ENCODE measurements at regions not wholly inside any gene's neighbourhood (a gene's known extent, or its start where the extent isn't known, plus 50 kb on each side); places are given as distances from the start of the nearest gene placed in this dataset.

- no peak overlapping the region for H3K9ac ChIP-seq
- no peak overlapping the region for H3K4me2 ChIP-seq (ENCODE audit: low read length)
- no peak for TF ChIP-seq CTCF (IDR thresholded peaks at IDR 0.05)
- no peaks in the 10 kb centered on the region for H3K4me1 ChIP-seq
- H3K36me3 ChIP-seq (ENCODE audit: control insufficient read depth, insufficient read depth, low read length) = no peaks in the 10 kb centered on the region
- no peaks in the 10 kb centered on the region for H3K9me3 ChIP-seq (ENCODE audit: control insufficient read depth, low read length)
- H3K27me3 ChIP-seq (ENCODE audit: control insufficient read depth, insufficient read depth, low read length) = no peaks in the 10 kb centered on the region
- no peak overlapping the region for H3K4me3 ChIP-seq (ENCODE audit: low read depth, low read length)
- H3K27ac ChIP-seq = no peak overlapping the region
- H3K79me2 ChIP-seq = no peaks in the 10 kb centered on the region
- no peak overlapping the region for H2AFZ ChIP-seq
Measured at GRCh38 chr6:3536901-3537300, 80.1 kb upstream of the SLC22A23 start.

DNA sequence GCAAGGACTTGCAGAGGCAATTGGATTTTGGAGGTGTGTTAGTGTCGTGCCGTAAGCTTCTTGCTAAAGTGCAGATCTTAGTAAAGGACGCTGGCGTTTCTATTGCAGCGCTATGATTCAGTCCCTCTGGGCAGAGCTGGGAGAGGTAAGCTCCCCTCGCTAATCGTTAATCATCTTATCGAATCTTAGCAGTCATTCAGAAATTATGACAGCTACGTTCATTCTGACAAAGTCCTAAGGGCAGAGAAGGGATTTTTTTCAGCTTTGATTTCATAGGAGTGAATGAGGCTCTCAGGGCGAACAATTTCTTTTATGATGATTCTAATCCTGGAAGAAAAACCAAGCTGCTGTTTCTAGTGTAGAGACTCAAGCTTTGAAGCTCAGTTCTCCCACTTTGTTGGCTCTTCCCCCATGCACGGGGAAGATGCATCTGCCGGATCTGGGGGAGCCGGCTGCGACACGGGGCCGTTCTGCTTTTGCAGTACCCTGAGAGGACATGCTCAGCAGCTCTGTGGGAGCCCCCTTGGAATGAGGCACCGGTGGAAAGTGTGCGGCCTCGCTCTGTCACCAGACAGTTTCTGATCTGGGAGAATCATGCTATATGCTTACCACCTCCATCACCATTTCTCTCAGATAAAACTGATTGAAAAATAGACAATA lies 79.1 kb upstream of the SLC22A23 start:
- Histone ChIP-seq H3K4me3 (ENCODE audit: low read depth, low read length) (no peak overlapping the region), H3K79me2 (no peaks in the 10 kb centered on the region), H3K9ac (no peak overlapping the region), H3K27ac (no peak overlapping the region), H3K36me3 (ENCODE audit: control insufficient read depth, insufficient read depth, low read length) (no peaks in the 10 kb centered on the region), H2AFZ (no peak overlapping the region), H3K4me2 (ENCODE audit: low read length) (no peak overlapping the region), H3K4me1 (no peaks in the 10 kb centered on the region), H3K9me3 (ENCODE audit: control insufficient read depth, low read length) (no peaks in the 10 kb centered on the region), H3K27me3 (ENCODE audit: control insufficient read depth, insufficient read depth, low read length) (no peaks in the 10 kb centered on the region)
- TF ChIP-seq CTCF (IDR thresholded peaks at IDR 0.05) = no peak

DNA sequence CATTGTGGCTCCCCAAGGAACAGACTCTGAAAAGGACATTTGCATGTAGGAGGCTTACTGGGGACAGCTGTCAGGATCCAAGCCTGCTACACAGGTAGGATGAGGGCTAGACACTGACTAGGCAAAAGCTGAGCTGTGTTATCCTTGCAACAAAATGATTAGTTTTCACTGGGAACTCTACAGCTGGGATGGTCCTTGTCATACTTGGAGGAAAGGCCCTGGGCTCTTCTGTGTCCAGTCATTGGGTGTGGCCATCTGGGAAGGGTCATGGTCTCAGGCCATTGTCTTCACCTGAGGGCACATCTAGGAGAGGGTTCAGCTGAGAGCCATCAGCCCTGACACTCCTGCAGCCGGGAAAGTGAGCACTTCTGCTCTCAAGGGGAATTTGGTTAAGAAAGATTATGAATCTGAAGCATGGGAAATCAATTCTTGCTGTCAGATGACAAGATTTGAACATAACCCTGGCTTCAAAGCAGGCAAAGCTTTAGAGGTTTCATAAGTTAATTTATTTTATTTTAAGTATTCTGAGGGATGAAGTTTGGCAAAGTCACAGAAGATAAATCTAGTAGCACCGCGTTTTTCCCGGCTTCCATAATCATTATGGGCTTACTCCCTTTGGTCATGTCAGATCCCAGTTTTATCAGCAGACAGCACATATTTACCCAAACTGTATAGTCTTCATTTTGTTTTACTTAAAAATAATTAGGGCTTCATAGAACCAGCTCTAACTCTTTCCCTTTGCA lies 78.4 kb upstream of the SLC22A23 start:
- Histone ChIP-seq H2AFZ (no peak overlapping the region), H3K79me2 (no peaks in the 10 kb centered on the region), H3K4me2 (ENCODE audit: low read length) (no peak overlapping the region), H3K27ac (no peak overlapping the region), H3K36me3 (ENCODE audit: control insufficient read depth, insufficient read depth, low read length) (no peaks in the 10 kb centered on the region), H3K4me1 (no peaks in the 10 kb centered on the region), H3K9ac (no peak overlapping the region), H3K9me3 (ENCODE audit: control insufficient read depth, low read length) (no peaks in the 10 kb centered on the region), H3K27me3 (ENCODE audit: control insufficient read depth, insufficient read depth, low read length) (no peaks in the 10 kb centered on the region), H3K4me3 (ENCODE audit: low read depth, low read length) (no peak overlapping the region)
- no peak for TF ChIP-seq CTCF (IDR thresholded peaks at IDR 0.05)

DNA sequence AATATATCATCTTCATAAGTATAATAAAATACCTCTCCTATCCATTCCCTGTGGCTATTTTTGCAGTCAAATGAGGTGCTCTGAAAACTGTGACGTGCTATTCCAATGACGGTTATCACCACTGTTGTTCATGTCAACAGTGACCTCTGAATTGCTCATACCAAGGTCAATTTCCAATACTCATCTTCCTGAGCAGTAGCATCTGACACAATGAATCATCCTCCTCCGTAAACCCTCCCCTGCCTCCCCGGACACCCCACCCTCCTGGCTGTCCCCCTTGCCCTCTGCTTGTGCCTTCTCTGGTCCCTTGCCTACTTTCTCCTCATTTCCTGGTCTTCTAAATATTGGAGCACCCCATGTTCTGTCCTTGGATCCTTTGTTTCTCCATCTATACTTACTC lies 77.7 kb upstream of the SLC22A23 start:
- TF ChIP-seq CTCF (IDR thresholded peaks at IDR 0.05) = no peak

More for the DNA sequence above, 77.7 kb upstream of the SLC22A23 start:
- no peaks in the 10 kb centered on the region for H3K9me3 ChIP-seq (ENCODE audit: control insufficient read depth, low read length)
- no peaks in the 10 kb centered on the region for H3K36me3 ChIP-seq (ENCODE audit: control insufficient read depth, insufficient read depth, low read length)
- H3K9ac ChIP-seq = no peak overlapping the region
- no peak overlapping the region for H3K4me3 ChIP-seq (ENCODE audit: low read depth, low read length)
- H3K27ac ChIP-seq = no peak overlapping the region
- H2AFZ ChIP-seq = no peak overlapping the region
- H3K27me3 ChIP-seq (ENCODE audit: control insufficient read depth, insufficient read depth, low read length) = no peaks in the 10 kb centered on the region
- no peaks in the 10 kb centered on the region for H3K4me1 ChIP-seq
- no peaks in the 10 kb centered on the region for H3K79me2 ChIP-seq
- no peak overlapping the region for H3K4me2 ChIP-seq (ENCODE audit: low read length)

Data from parathyroid adenoma (tissue), 2 donors.